B cell (primary cell): ENCODE measurements at regions not wholly inside any gene's neighbourhood (a gene's known extent, or its start where the extent isn't known, plus 50 kb on each side); places are given as distances from the start of the nearest gene placed in this dataset.

Experiments used
- CTCF ChIP-seq: fragments of 200-600 bp; IDR thresholded peaks from one replicate; pipeline ENCODE4 v1.8.0; 2022; ENCODE audit warnings: antibody characterized with exemption, mild to moderate bottlenecking
- EZH2 ChIP-seq: IDR thresholded peaks from 2 replicates; pipeline ENCODE4 v1.6.1; 2012; ENCODE audit warnings: borderline replicate concordance, low read depth, mild to moderate bottlenecking, moderate library complexity, low read length; ENCODE audit not compliant: insufficient read depth, poor library complexity, severe bottlenecking

GRCh38 chr5:89105171-89105695 is 222.2 kb upstream of the MEF2C start:
- no peak for TF ChIP-seq EZH2
- TF ChIP-seq CTCF = no peak
